ENCODE measurements at regions not wholly inside any gene's neighbourhood (a gene's known extent, or its start where the extent isn't known, plus 50 kb on each side); places are given as distances from the start of the nearest gene placed in this dataset.

DNA sequence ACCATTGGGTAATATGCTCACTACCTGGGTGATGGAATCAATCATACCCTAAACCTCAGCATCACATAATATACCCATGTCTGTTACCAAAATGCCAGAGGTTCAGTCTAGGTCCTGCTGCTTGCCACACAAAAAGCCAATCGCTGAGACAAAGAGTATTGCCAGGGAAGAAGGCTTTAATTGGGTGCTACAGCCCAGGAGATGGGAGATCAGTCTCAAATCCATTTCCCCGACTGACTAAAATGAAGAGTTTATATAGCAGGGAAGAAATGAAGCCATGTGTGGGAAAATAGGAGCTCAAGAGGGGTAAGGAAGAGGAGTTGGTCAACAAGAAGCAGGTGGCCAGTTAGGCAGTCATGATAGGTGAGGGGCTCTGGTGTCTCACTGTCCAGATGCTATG lies 149.6 kb downstream of the QRSL1 start:
- H4K20me1 ChIP-seq (ENCODE audit: insufficient read depth): no peaks in the 10 kb centered on the region
- no peak overlapping the region for H3K9ac ChIP-seq (ENCODE audit: low read length)
- no peaks in the 10 kb centered on the region for H3K79me2 ChIP-seq (replicated peaks; ENCODE audit: insufficient read depth, low read length)
- no peaks in the 10 kb centered on the region for H3F3A ChIP-seq (ENCODE audit: insufficient read depth, low read length, poor library complexity, severe bottlenecking)
- H3K36me3 ChIP-seq (ENCODE audit: insufficient read depth, low read length): no peaks in the 10 kb centered on the region
- no peak for TF ChIP-seq TAF1 (IDR thresholded peaks at IDR 0.05; ENCODE audit: low read depth)
- TF ChIP-seq RAD21 (conservative IDR thresholded peaks at IDR 0.05): no peak
- TF ChIP-seq, protein P1, sequence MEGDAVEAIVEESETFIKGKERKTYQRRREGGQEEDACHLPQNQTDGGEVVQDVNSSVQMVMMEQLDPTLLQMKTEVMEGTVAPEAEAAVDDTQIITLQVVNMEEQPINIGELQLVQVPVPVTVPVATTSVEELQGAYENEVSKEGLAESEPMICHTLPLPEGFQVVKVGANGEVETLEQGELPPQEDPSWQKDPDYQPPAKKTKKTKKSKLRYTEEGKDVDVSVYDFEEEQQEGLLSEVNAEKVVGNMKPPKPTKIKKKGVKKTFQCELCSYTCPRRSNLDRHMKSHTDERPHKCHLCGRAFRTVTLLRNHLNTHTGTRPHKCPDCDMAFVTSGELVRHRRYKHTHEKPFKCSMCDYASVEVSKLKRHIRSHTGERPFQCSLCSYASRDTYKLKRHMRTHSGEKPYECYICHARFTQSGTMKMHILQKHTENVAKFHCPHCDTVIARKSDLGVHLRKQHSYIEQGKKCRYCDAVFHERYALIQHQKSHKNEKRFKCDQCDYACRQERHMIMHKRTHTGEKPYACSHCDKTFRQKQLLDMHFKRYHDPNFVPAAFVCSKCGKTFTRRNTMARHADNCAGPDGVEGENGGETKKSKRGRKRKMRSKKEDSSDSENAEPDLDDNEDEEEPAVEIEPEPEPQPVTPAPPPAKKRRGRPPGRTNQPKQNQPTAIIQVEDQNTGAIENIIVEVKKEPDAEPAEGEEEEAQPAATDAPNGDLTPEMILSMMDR (IDR thresholded peaks at IDR 0.05; ENCODE audit: poor library complexity, severe bottlenecking): no peak
- no peak for TF ChIP-seq SMC3 (conservative IDR thresholded peaks at IDR 0.05; ENCODE audit: poor library complexity)
- TF ChIP-seq, protein P2, sequence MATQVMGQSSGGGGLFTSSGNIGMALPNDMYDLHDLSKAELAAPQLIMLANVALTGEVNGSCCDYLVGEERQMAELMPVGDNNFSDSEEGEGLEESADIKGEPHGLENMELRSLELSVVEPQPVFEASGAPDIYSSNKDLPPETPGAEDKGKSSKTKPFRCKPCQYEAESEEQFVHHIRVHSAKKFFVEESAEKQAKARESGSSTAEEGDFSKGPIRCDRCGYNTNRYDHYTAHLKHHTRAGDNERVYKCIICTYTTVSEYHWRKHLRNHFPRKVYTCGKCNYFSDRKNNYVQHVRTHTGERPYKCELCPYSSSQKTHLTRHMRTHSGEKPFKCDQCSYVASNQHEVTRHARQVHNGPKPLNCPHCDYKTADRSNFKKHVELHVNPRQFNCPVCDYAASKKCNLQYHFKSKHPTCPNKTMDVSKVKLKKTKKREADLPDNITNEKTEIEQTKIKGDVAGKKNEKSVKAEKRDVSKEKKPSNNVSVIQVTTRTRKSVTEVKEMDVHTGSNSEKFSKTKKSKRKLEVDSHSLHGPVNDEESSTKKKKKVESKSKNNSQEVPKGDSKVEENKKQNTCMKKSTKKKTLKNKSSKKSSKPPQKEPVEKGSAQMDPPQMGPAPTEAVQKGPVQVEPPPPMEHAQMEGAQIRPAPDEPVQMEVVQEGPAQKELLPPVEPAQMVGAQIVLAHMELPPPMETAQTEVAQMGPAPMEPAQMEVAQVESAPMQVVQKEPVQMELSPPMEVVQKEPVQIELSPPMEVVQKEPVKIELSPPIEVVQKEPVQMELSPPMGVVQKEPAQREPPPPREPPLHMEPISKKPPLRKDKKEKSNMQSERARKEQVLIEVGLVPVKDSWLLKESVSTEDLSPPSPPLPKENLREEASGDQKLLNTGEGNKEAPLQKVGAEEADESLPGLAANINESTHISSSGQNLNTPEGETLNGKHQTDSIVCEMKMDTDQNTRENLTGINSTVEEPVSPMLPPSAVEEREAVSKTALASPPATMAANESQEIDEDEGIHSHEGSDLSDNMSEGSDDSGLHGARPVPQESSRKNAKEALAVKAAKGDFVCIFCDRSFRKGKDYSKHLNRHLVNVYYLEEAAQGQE (IDR thresholded peaks at IDR 0.05; ENCODE audit: borderline replicate concordance): no peak
- TF ChIP-seq MXI1 (conservative IDR thresholded peaks at IDR 0.05; ENCODE audit: poor library complexity, severe bottlenecking): no peak
- TF ChIP-seq EZH2 (IDR thresholded peaks at IDR 0.05; ENCODE audit: borderline replicate concordance, insufficient read depth, low read length, poor library complexity, severe bottlenecking): no peak
- no peak for TF ChIP-seq POLR2AphosphoS5 (IDR thresholded peaks at IDR 0.05)
- TF ChIP-seq EP300 (conservative IDR thresholded peaks at IDR 0.05; ENCODE audit: poor library complexity, severe bottlenecking): no peak
- H3K9me3 ChIP-seq (ENCODE audit: low read length): no peaks in the 10 kb centered on the region
- no peak overlapping the region for H3K4me2 ChIP-seq (ENCODE audit: low read length)
- no peaks in the 10 kb centered on the region for H3K27me3 ChIP-seq (ENCODE audit: insufficient read depth, low read depth, low read length)
- H2AFZ ChIP-seq (ENCODE audit: low read depth, low read length): no peak overlapping the region
- H3K9me2 ChIP-seq (ENCODE audit: insufficient read depth, low read length): no peaks in the 10 kb centered on the region
- no peak overlapping the region for H3K4me3 ChIP-seq (ENCODE audit: low read length)
- no peak overlapping the region for H3K27ac ChIP-seq (ENCODE audit: low read length)

GRCh38 chr6:106773996-106774629 lies 144.7 kb downstream of the QRSL1 start:
- Histone ChIP-seq H2AFZ (ENCODE audit: low read depth, low read length) (no peak overlapping the region), H3K27me3 (ENCODE audit: insufficient read depth, low read depth, low read length) (no peaks in the 10 kb centered on the region), H3K27ac (ENCODE audit: low read length) (no peak overlapping the region), H4K20me1 (ENCODE audit: insufficient read depth) (no peaks in the 10 kb centered on the region), H3K9ac (ENCODE audit: low read length) (no peak overlapping the region), H3K79me2 (replicated peaks; ENCODE audit: insufficient read depth, low read length) (no peaks in the 10 kb centered on the region), H3K9me2 (ENCODE audit: insufficient read depth, low read length) (no peaks in the 10 kb centered on the region), H3K4me2 (ENCODE audit: low read length) (no peak overlapping the region), H3K9me3 (ENCODE audit: low read length) (no peaks in the 10 kb centered on the region), H3F3A (ENCODE audit: insufficient read depth, low read length, poor library complexity, severe bottlenecking) (no peaks in the 10 kb centered on the region), H3K4me3 (ENCODE audit: low read length) (no peak overlapping the region), H3K36me3 (ENCODE audit: insufficient read depth, low read length) (no peaks in the 10 kb centered on the region)
- TF ChIP-seq, protein P1 (IDR thresholded peaks at IDR 0.05; ENCODE audit: poor library complexity, severe bottlenecking): no peak
- TF ChIP-seq POLR2AphosphoS5 (IDR thresholded peaks at IDR 0.05) (no peak), EZH2 (IDR thresholded peaks at IDR 0.05; ENCODE audit: borderline replicate concordance, insufficient read depth, low read length, poor library complexity, severe bottlenecking) (no peak), SMC3 (conservative IDR thresholded peaks at IDR 0.05; ENCODE audit: poor library complexity) (no peak), MXI1 (conservative IDR thresholded peaks at IDR 0.05; ENCODE audit: poor library complexity, severe bottlenecking) (no peak)

All from neural cell (in vitro differentiated cells).